ENCODE measurements at regions not wholly inside any gene's neighbourhood (a gene's known extent, or its start where the extent isn't known, plus 50 kb on each side); places are given as distances from the start of the nearest gene placed in this dataset.

DNA sequence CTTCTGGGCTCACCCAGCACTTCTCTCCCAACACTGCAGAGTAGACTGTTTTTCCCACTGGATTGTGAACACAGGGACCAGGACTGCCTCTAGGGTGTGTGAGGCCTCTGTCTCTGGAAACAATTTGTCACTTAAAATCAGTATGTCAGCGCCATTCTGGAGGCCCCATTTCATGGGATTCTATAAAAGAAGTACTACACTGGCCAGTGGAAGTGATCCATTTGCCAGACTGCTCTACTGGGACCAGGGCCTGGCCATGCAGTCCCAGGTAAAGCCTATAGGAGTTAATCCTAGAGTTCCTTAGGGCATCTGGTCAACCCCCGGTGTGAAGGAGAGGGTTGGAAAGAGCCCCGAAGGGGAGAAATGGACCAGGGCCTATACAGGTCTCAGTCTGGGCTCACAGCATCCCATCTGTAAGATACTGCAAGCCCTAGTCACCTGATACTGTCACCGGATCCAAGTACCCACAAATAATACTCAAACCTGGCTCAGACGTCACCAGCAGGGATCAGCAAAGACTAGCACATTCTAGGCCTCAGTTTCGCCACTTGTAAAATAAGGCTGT is 245.0 kb downstream of the FOXD2 start:
- Histone ChIP-seq H3K36me3 (ENCODE audit: control insufficient read depth in 4 of 4, insufficient read depth in 4 of 4, low read length in 3 of 4) (no peaks in the 10 kb centered on the region), H3K27ac (ENCODE audit: insufficient read depth in 1 of 2, low read depth in 1 of 2, low read length in 2 of 2, poor library complexity in 1 of 2, severe bottlenecking in 2 of 2) (no peak overlapping the region), H3K9me3 (ENCODE audit: control extremely low read depth in 1 of 5, control insufficient read depth in 4 of 5, insufficient read depth in 2 of 5, low read depth in 1 of 5, low read length in 4 of 5) (no peaks in the 10 kb centered on the region), H3K27me3 (replicated peaks in 2 of 5; ENCODE audit: control insufficient read depth in 4 of 5, insufficient read depth in 5 of 5, low read length in 4 of 5) (peaks cover 0 to 3% (median 0%) of the 10 kb centered on the region in 5 experiments), H3K4me3 (ENCODE audit: control insufficient read depth in 1 of 7, extremely low read depth in 1 of 7, insufficient read depth in 4 of 7, low read depth in 2 of 7, low read length in 6 of 7) (no peak overlapping the region), H3K4me1 (ENCODE audit: control extremely low read depth in 1 of 4, control insufficient read depth in 4 of 4, insufficient read depth in 4 of 4, low read length in 3 of 4) (peaks cover 0 to 6% (median 3%) of the 10 kb centered on the region in 4 experiments)
- CTCF ChIA-PET, result no interaction called here
- DNase-seq, result no peak
- POLR2A ChIA-PET, result no interaction called here
- WGBS (ENCODE audit: insufficient coverage), result 100% methylated on average over 6 of the region's 6 CpGs

- H3K27me3 ChIP-seq (replicated peaks in 2 of 5; ENCODE audit: control insufficient read depth in 4 of 5, insufficient read depth in 5 of 5, low read length in 4 of 5), result peaks cover 0 to 3% (median 0%) of the 10 kb centered on the region in 5 experiments
- H3K4me1 ChIP-seq (ENCODE audit: control extremely low read depth in 1 of 4, control insufficient read depth in 4 of 4, insufficient read depth in 4 of 4, low read length in 3 of 4), result peaks cover 0 to 8% (median 5%) of the 10 kb centered on the region in 4 experiments
- ChIA-PET POLR2A (no interaction called here), CTCF (no interaction called here)
- no peak overlapping the region for H3K4me3 ChIP-seq (ENCODE audit: control insufficient read depth in 1 of 7, extremely low read depth in 1 of 7, insufficient read depth in 4 of 7, low read depth in 2 of 7, low read length in 6 of 7)
- DNase-seq, result no peak
- no peak overlapping the region for H3K27ac ChIP-seq (ENCODE audit: insufficient read depth in 1 of 2, low read depth in 1 of 2, low read length in 2 of 2, poor library complexity in 1 of 2, severe bottlenecking in 2 of 2)
- WGBS (ENCODE audit: insufficient coverage), result 84% methylated on average over 2 of the region's 3 CpGs
- H3K9me3 ChIP-seq (ENCODE audit: control extremely low read depth in 1 of 5, control insufficient read depth in 4 of 5, insufficient read depth in 2 of 5, low read depth in 1 of 5, low read length in 4 of 5), result no peaks in the 10 kb centered on the region
- H3K36me3 ChIP-seq (ENCODE audit: control insufficient read depth in 4 of 4, insufficient read depth in 4 of 4, low read length in 3 of 4), result no peaks in the 10 kb centered on the region
These were observed 245.6 kb downstream of the FOXD2 start for GRCh38 chr1:47683401-47683800.

DNA sequence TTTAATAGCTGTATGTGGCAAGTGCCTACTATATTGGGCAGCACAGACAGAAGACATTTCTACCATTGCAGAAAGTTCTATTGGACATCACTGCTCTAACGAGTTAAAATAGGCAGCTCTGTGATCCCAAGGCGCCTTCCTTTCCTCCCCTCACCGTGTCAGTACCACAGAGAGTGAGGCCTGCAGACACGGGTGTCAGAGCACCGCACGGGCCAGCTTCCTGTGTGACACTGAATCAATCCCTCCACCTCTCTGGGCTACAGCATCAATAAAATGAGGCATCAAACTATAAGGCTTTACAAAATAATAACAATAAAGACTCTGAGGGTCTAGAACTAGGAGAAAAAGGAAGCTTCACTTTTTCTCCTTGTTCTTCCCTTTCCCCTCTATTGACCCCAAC is 246.7 kb downstream of the FOXD2 start:
- peaks cover 0 to 8% (median 2%) of the 10 kb centered on the region in 4 experiments for H3K4me1 ChIP-seq (ENCODE audit: control extremely low read depth in 1 of 4, control insufficient read depth in 4 of 4, insufficient read depth in 4 of 4, low read length in 3 of 4)
- no peak overlapping the region for H3K27ac ChIP-seq (ENCODE audit: insufficient read depth in 1 of 2, low read depth in 1 of 2, low read length in 2 of 2, poor library complexity in 1 of 2, severe bottlenecking in 2 of 2)
- no peak for DNase-seq
- H3K9me3 ChIP-seq (ENCODE audit: control extremely low read depth in 1 of 5, control insufficient read depth in 4 of 5, insufficient read depth in 2 of 5, low read depth in 1 of 5, low read length in 4 of 5), result no peaks in the 10 kb centered on the region
- no peaks in the 10 kb centered on the region for H3K36me3 ChIP-seq (ENCODE audit: control insufficient read depth in 4 of 4, insufficient read depth in 4 of 4, low read length in 3 of 4)
- 100% methylated on average over 3 of the region's 6 CpGs for WGBS (ENCODE audit: insufficient coverage)
- ChIA-PET POLR2A (no interaction called here), CTCF (interaction anchor here (1.4 to 1.6 kb wide), 2 partner anchors 20 to 36 kb away, joined by 3 read pairs; no protein-coding TSS in a partner anchor)
- H3K4me3 ChIP-seq (ENCODE audit: control insufficient read depth in 1 of 7, extremely low read depth in 1 of 7, insufficient read depth in 4 of 7, low read depth in 2 of 7, low read length in 6 of 7), result no peak overlapping the region
- peaks cover 0 to 3% (median 0%) of the 10 kb centered on the region in 5 experiments for H3K27me3 ChIP-seq (replicated peaks in 2 of 5; ENCODE audit: control insufficient read depth in 4 of 5, insufficient read depth in 5 of 5, low read length in 4 of 5)

DNA sequence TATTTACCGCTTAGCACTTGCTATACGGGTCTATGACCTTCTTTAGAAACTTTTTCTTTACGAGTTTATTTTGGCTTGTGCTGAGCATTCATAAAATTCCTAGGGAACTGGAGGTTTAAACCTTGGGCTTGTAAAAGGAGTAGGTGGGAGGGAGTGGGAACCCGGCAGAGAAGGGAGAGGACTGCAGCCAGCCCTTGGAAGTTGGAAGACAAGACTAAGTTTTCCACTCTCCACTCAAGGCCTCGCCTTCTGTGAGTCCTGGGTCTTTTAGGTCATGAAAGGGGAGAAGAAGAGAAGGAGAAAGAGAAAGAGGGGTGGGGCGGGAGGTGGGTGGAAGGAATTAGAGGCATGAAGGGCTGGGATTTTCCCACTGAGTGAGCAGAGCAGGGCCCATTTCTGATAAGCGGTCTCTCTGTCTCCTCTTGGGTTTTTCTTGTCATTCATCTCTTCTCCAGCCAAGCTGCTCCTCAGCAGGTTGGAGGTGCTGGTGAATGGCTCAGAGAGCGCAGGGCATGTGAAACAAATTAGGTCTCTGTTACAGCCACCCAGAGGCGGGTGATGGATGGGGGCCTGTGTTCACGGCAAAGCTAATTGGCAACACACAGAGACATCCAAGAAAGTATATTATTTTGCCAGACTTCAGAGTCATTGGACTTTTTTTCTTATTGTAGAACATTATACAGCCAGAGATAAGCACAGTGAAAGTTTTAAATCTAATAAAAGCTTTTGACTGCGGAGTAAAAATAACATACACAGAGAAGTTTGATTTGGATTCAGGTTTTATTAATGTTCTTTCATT is 247.3 kb downstream of the FOXD2 start:
- Histone ChIP-seq H3K36me3 (ENCODE audit: control insufficient read depth in 4 of 4, insufficient read depth in 4 of 4, low read length in 3 of 4) (no peaks in the 10 kb centered on the region), H3K4me3 (ENCODE audit: control insufficient read depth in 1 of 7, extremely low read depth in 1 of 7, insufficient read depth in 4 of 7, low read depth in 2 of 7, low read length in 6 of 7) (no peak overlapping the region), H3K4me1 (ENCODE audit: control extremely low read depth in 1 of 4, control insufficient read depth in 4 of 4, insufficient read depth in 4 of 4, low read length in 3 of 4) (peaks cover 0 to 8% (median 2%) of the 10 kb centered on the region in 4 experiments), H3K27me3 (replicated peaks in 2 of 5; ENCODE audit: control insufficient read depth in 4 of 5, insufficient read depth in 5 of 5, low read length in 4 of 5) (peaks cover 0 to 3% (median under 1%) of the 10 kb centered on the region in 5 experiments), H3K9me3 (ENCODE audit: control extremely low read depth in 1 of 5, control insufficient read depth in 4 of 5, insufficient read depth in 2 of 5, low read depth in 1 of 5, low read length in 4 of 5) (no peaks in the 10 kb centered on the region), H3K27ac (ENCODE audit: insufficient read depth in 1 of 2, low read depth in 1 of 2, low read length in 2 of 2, poor library complexity in 1 of 2, severe bottlenecking in 2 of 2) (no peak overlapping the region)
- 98% methylated on average over 6 of the region's 11 CpGs for WGBS (ENCODE audit: insufficient coverage)
- ChIA-PET POLR2A (no interaction called here), CTCF (interaction anchor here (0.6 to 1.6 kb wide), 4 partner anchors 20 to 36 kb away, joined by 3 read pairs; no protein-coding TSS in a partner anchor)
- no peak for DNase-seq

GRCh38 chr1:47685763-47686066 is 247.9 kb downstream of the FOXD2 start:
- Histone ChIP-seq H3K4me1 (ENCODE audit: control extremely low read depth in 1 of 4, control insufficient read depth in 4 of 4, insufficient read depth in 4 of 4, low read length in 3 of 4) (peaks cover 0 to 8% (median 2%) of the 10 kb centered on the region in 4 experiments), H3K36me3 (ENCODE audit: control insufficient read depth in 4 of 4, insufficient read depth in 4 of 4, low read length in 3 of 4) (no peaks in the 10 kb centered on the region), H3K9me3 (ENCODE audit: control extremely low read depth in 1 of 5, control insufficient read depth in 4 of 5, insufficient read depth in 2 of 5, low read depth in 1 of 5, low read length in 4 of 5) (no peaks in the 10 kb centered on the region), H3K27ac (ENCODE audit: insufficient read depth in 1 of 2, low read depth in 1 of 2, low read length in 2 of 2, poor library complexity in 1 of 2, severe bottlenecking in 2 of 2) (no peak overlapping the region), H3K4me3 (ENCODE audit: control insufficient read depth in 1 of 7, extremely low read depth in 1 of 7, insufficient read depth in 4 of 7, low read depth in 2 of 7, low read length in 6 of 7) (no peak overlapping the region), H3K27me3 (replicated peaks in 2 of 5; ENCODE audit: control insufficient read depth in 4 of 5, insufficient read depth in 5 of 5, low read length in 4 of 5) (peaks cover 0 to 3% (median 2%) of the 10 kb centered on the region in 5 experiments)
- POLR2A ChIA-PET, result no interaction called here
- CTCF ChIA-PET, result interaction anchor here (0.6 to 1.6 kb wide), 4 partner anchors 19 to 35 kb away, joined by 3 read pairs; no protein-coding TSS in a partner anchor
- no peak for DNase-seq
- no CpG with 5 or more reads among the region's 2 CpGs for WGBS (ENCODE audit: insufficient coverage)

DNA sequence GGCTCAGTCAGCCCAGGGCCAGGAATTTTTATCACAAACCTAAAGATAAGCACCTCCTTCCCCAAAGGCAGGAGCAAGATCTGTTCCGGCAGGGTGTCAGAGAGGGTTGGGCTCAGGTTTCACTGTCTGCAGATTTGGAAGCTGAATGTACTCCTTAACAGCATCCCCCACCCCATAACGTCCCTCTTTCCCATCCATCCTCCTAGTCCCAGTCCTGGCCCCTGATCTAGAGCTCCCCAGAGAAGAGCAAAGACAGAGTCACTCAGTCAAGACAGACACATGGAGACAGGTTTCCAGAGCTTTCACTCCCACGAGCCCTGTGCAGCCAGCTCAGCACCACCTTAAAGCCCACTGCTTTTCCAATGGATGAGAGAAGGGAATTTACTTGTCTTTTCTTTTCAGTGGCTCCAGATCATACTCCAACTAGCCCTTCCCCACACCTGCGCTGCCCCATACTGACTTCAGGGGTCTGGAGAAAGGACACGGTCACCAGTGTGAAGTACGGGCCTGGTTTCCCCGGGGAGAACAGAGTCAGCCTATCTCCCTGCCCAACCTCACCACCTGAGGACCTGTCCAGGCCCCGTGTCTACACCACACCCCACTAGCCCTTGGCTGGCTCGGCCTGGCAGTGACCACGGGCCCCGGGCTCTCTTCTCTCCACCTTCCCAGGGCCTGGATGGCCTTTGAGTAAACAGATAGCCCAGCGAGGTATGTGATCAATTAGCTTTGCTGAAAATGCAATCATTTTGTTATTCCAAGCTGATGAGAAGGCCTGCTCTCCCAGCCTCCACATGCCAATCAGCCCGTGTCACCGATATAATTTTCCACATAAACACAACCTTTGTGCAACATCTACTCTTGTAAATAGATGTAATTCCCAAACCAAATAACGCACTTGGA is 249.1 kb downstream of the FOXD2 start:
- H3K36me3 ChIP-seq (ENCODE audit: control insufficient read depth in 4 of 4, insufficient read depth in 4 of 4, low read length in 3 of 4), result no peaks in the 10 kb centered on the region
- H3K4me1 ChIP-seq (ENCODE audit: control extremely low read depth in 1 of 4, control insufficient read depth in 4 of 4, insufficient read depth in 4 of 4, low read length in 3 of 4), result peaks cover 0 to 8% (median 2%) of the 10 kb centered on the region in 4 experiments
- H3K4me3 ChIP-seq (ENCODE audit: control insufficient read depth in 1 of 7, extremely low read depth in 1 of 7, insufficient read depth in 4 of 7, low read depth in 2 of 7, low read length in 6 of 7), result no peak overlapping the region
- no peak for DNase-seq
- no peak overlapping the region for H3K27ac ChIP-seq (ENCODE audit: insufficient read depth in 1 of 2, low read depth in 1 of 2, low read length in 2 of 2, poor library complexity in 1 of 2, severe bottlenecking in 2 of 2)
- POLR2A ChIA-PET, result no interaction called here
- CTCF ChIA-PET, result interaction anchor here (1.1 to 1.4 kb wide), 2 partner anchors 10 to 43 kb away, joined by 3 read pairs; no protein-coding TSS in a partner anchor
- WGBS (ENCODE audit: insufficient coverage), result 96% methylated on average over 13 of the region's 15 CpGs
- no peaks in the 10 kb centered on the region for H3K9me3 ChIP-seq (ENCODE audit: control extremely low read depth in 1 of 5, control insufficient read depth in 4 of 5, insufficient read depth in 2 of 5, low read depth in 1 of 5, low read length in 4 of 5)
- peaks cover 0 to 3% (median 2%) of the 10 kb centered on the region in 5 experiments for H3K27me3 ChIP-seq (replicated peaks in 2 of 5; ENCODE audit: control insufficient read depth in 4 of 5, insufficient read depth in 5 of 5, low read length in 4 of 5)
